PC-9 (cell line): ENCODE measurements at regions not wholly inside any gene's neighbourhood (a gene's known extent, or its start where the extent isn't known, plus 50 kb on each side); places are given as distances from the start of the nearest gene placed in this dataset.

Experiments
- BruUV-seq: library from RNA; stranded (reverse); fragments of 400-500 nt; replicated peaks from 2 replicates; lab custom pipeline; 2021; lab: Mats Ljungman, UMichigan
- CTCF ChIA-PET: fragments of 300-600 bp; sonication (Branson Sonifier 250); formaldehyde crosslinking; loops from one replicate; lab custom pipeline; 2022; ENCODE audit warnings: antibody characterized with exemption; lab: Charles Lee
- POLR2A ChIA-PET: fragments of 300-600 bp; sonication (Branson Sonifier 250); formaldehyde crosslinking; loops from one replicate; lab custom pipeline; 2022; ENCODE audit warnings: antibody characterized with exemption; ENCODE audit not compliant: unreplicated experiment; lab: Charles Lee
- DNase-seq, 2 experiments: peaks; one replicate each; pipeline versions ENCODE4 v3.0.0 to v3.0.0-alpha.2; 2015 to 2022; ENCODE audit warnings: mixed read lengths in 1 of 2
- H2AFZ ChIP-seq: fragments of 200-600 bp; sonication (generic); 2 replicates; pipeline ENCODE4 v1.8.1; 2017; ENCODE audit warnings: antibody characterized with exemption
- H3F3A ChIP-seq: fragments of 200-600 bp; sonication (generic); 2 replicates; pipeline ENCODE4 v1.8.1; 2017; ENCODE audit warnings: antibody characterized with exemption, mild to moderate bottlenecking, low read depth; ENCODE audit not compliant: insufficient read depth
- H3K27ac ChIP-seq: fragments of 200-600 bp; sonication (generic); 2 replicates; pipeline ENCODE4 v1.6.1; 2016; ENCODE audit warnings: mixed run types
- H3K27me3 ChIP-seq: fragments of 200-600 bp; sonication (generic); 2 replicates; pipeline ENCODE4 v1.6.1; 2016; ENCODE audit warnings: low read depth, mixed run types; ENCODE audit not compliant: insufficient read depth
- H3K36me3 ChIP-seq: fragments of 200-600 bp; sonication (generic); 2 replicates; pipeline ENCODE4 v1.6.1; 2016; ENCODE audit warnings: low read depth, mixed run types
- H3K4me1 ChIP-seq: fragments of 200-600 bp; sonication (generic); replicated peaks from 2 replicates; pipeline ENCODE4 v1.6.1; 2016; ENCODE audit warnings: mixed run types; ENCODE audit not compliant: insufficient read depth
- H3K4me2 ChIP-seq: fragments of 200-600 bp; sonication (generic); 2 replicates; pipeline ENCODE4 v1.6.1; 2017; ENCODE audit warnings: mixed run types
- H3K4me3 ChIP-seq: fragments of 200-600 bp; sonication (generic); 2 replicates; pipeline ENCODE4 v1.6.1; 2016; ENCODE audit warnings: mixed run types
- H3K79me2 ChIP-seq: fragments of 200-600 bp; sonication (generic); 2 replicates; pipeline ENCODE4 v1.6.1; 2017; ENCODE audit warnings: low read depth, mixed run types
- H3K9me2 ChIP-seq: fragments of 200-600 bp; sonication (generic); 2 replicates; pipeline ENCODE4 v1.8.1; 2017; ENCODE audit warnings: mild to moderate bottlenecking; ENCODE audit not compliant: insufficient read depth
- H3K9me3 ChIP-seq: fragments of 200-600 bp; sonication (generic); 2 replicates; pipeline ENCODE4 v1.8.1; 2016; ENCODE audit warnings: low read depth; ENCODE audit not compliant: insufficient read depth
- H4K20me1 ChIP-seq: fragments of 200-600 bp; sonication (generic); 2 replicates; pipeline ENCODE4 v1.8.1; 2017; ENCODE audit not compliant: insufficient read depth
- EZH2 ChIP-seq: fragments of 200-600 bp; sonication (generic); IDR thresholded peaks from 2 replicates; pipeline ENCODE4 v1.8.0; 2017; ENCODE audit warnings: antibody characterized with exemption, low read depth
- intact Hi-C: fragments of 100-400 bp; cut with micrococcal nuclease; formaldehyde crosslinking; loops from one replicate; pipeline ENCODE4 v1.10.0; 2022; ENCODE audit not compliant: unreplicated experiment
- TF ChIP-seq, protein P1 (sequence below): fragments of 200-600 bp; sonication (generic); conservative IDR thresholded peaks from 2 replicates; pipeline ENCODE4 v1.6.1; 2017; ENCODE audit warnings: mixed run types, antibody characterized with exemption, mild to moderate bottlenecking, moderate library complexity

DNA sequence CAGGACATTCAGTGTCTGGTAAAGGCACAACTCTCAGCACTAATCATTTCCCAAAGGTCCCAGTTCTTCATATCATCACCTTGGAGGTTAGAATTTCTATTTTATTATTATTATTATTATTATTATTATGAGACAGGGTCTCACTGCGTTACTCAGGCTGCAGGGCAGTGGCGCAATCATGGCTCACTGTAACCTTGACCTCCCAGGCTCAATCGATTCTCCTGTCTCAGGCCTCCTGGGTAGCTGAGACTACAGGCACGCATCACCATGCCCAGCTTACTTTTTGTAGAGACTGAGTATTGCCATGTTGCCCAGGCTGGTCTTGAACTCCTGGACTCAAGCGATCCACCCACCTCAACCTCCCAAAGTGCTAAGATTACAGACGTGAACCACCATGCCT is 91.8 kb upstream of the DOCK1 start:
- no peaks in the 10 kb centered on the region for H3K9me3 ChIP-seq
- BruUV-seq, result no TSS peak
- H3K27me3 ChIP-seq, result no peaks in the 10 kb centered on the region
- H2AFZ ChIP-seq, result no peak overlapping the region
- no peaks in the 10 kb centered on the region for H4K20me1 ChIP-seq
- no peaks in the 10 kb centered on the region for H3K36me3 ChIP-seq
- no peak for DNase-seq
- CTCF ChIA-PET, result no interaction called here
- no peak overlapping the region for H3K4me2 ChIP-seq
- no peaks in the 10 kb centered on the region for H3K79me2 ChIP-seq
- H3K27ac ChIP-seq, result no peak overlapping the region
- no peaks in the 10 kb centered on the region for H3F3A ChIP-seq
- no peaks in the 10 kb centered on the region for H3K4me1 ChIP-seq
- POLR2A ChIA-PET, result no interaction called here
- intact Hi-C loops, result no loop called here
- no peak overlapping the region for H3K4me3 ChIP-seq
- no peak for TF ChIP-seq EZH2
- TF ChIP-seq, protein P1, sequence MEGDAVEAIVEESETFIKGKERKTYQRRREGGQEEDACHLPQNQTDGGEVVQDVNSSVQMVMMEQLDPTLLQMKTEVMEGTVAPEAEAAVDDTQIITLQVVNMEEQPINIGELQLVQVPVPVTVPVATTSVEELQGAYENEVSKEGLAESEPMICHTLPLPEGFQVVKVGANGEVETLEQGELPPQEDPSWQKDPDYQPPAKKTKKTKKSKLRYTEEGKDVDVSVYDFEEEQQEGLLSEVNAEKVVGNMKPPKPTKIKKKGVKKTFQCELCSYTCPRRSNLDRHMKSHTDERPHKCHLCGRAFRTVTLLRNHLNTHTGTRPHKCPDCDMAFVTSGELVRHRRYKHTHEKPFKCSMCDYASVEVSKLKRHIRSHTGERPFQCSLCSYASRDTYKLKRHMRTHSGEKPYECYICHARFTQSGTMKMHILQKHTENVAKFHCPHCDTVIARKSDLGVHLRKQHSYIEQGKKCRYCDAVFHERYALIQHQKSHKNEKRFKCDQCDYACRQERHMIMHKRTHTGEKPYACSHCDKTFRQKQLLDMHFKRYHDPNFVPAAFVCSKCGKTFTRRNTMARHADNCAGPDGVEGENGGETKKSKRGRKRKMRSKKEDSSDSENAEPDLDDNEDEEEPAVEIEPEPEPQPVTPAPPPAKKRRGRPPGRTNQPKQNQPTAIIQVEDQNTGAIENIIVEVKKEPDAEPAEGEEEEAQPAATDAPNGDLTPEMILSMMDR, result no peak
- H3K9me2 ChIP-seq, result no peaks in the 10 kb centered on the region

DNA sequence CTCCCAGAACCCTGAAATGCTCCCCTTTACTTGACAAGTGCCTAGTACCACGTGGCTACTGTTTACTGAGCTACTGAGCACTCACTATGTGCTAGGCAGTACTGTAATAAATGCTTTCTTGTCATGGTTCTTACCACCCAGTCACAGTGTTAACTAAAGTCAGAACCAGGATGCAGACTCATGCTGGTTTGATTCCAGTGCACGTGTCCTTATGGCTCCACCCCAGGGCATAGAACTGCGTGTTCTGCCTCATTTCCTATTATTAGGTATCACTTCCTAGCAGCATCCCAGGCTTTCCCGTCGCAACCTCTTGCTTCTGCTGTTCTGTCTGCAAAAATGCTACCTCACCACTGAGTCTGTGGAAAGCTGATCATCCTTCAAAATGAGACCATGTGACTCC is 71.7 kb upstream of the DOCK1 start:
- Histone ChIP-seq H2AFZ (no peak overlapping the region), H3K27me3 (no peaks in the 10 kb centered on the region; the same call in 1 of the 2 replicates), H3K9me2 (no peaks in the 10 kb centered on the region), H3F3A (no peaks in the 10 kb centered on the region), H3K4me2 (no peak overlapping the region), H4K20me1 (no peaks in the 10 kb centered on the region), H3K27ac (no peak overlapping the region), H3K79me2 (no peaks in the 10 kb centered on the region), H3K4me3 (no peak overlapping the region), H3K36me3 (no peaks in the 10 kb centered on the region), H3K9me3 (no peaks in the 10 kb centered on the region), H3K4me1 (no peaks in the 10 kb centered on the region)
- BruUV-seq, result no TSS peak
- DNase-seq, result no peak
- intact Hi-C loops, result no loop called here
- ChIA-PET CTCF (no interaction called here), POLR2A (no interaction called here)
- TF ChIP-seq, protein P1, result no peak
- no peak for TF ChIP-seq EZH2

DNA sequence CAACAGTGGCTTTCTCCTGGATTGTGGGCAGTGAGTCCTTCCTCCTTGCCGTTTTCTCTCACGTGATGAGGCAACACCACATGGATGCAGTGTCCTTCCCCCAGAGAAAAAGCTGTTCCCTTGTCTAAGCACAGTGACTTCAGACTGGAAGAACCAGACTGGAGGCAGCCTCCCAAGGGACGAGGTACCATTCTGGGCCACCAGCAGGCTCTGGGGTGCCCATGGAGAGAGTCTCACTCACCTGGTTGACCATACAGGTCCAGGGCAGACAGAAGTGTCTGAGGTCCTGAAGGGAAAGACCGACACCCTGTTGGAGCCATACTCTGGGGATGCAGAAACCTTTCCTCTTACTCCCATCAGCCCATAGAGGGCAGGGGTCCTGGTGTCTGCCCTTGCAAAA is 69.2 kb upstream of the DOCK1 start:
- Histone ChIP-seq H3K4me2 (no peak overlapping the region), H3K4me1 (no peaks in the 10 kb centered on the region), H3K27me3 (no peaks in the 10 kb centered on the region; the same call in 1 of the 2 replicates), H3K9me2 (no peaks in the 10 kb centered on the region), H3K9me3 (no peaks in the 10 kb centered on the region), H3K36me3 (no peaks in the 10 kb centered on the region), H4K20me1 (no peaks in the 10 kb centered on the region), H3K79me2 (no peaks in the 10 kb centered on the region), H3K27ac (no peak overlapping the region), H3K4me3 (no peak overlapping the region), H3F3A (no peaks in the 10 kb centered on the region), H2AFZ (no peak overlapping the region)
- ChIA-PET CTCF (no interaction called here), POLR2A (no interaction called here)
- no peak for DNase-seq
- BruUV-seq, result no TSS peak
- no peak for TF ChIP-seq EZH2
- TF ChIP-seq, protein P1, result no peak
- intact Hi-C loops, result no loop called here
